ENCODE measurements at regions not wholly inside any gene's neighbourhood (a gene's known extent, or its start where the extent isn't known, plus 50 kb on each side); places are given as distances from the start of the nearest gene placed in this dataset.

GRCh38 chr7:67364441-67365017 is 367.9 kb downstream of the TYW1 start:
- TF ChIP-seq CTCF (IDR thresholded peaks at IDR 0.05; ENCODE audit: low read depth, low read length, missing input control) = no peak
- TF ChIP-seq YY1 (IDR thresholded peaks at IDR 0.05) = no peak
- no peak for TF ChIP-seq REST (IDR thresholded peaks at IDR 0.05)
- no peak for TF ChIP-seq TAF1 (conservative IDR thresholded peaks at IDR 0.05)
- no peak for TF ChIP-seq ATF3 (IDR thresholded peaks at IDR 0.05)
